NCI-H510A treated with DMSO at 0.1 percent for 48 hours (cell line): ENCODE measurements at regions not wholly inside any gene's neighbourhood (a gene's known extent, or its start where the extent isn't known, plus 50 kb on each side); places are given as distances from the start of the nearest gene placed in this dataset.
"Not testable (repeated sequence)": the region's sequence is repeated elsewhere in the genome, so short reads cannot be mapped to it uniquely, and the experiment has no call there.

Experiments
- DNase-seq: peaks from one replicate; lab custom pipeline; 2025; lab: John Stamatoyannopoulos, UW

DNA sequence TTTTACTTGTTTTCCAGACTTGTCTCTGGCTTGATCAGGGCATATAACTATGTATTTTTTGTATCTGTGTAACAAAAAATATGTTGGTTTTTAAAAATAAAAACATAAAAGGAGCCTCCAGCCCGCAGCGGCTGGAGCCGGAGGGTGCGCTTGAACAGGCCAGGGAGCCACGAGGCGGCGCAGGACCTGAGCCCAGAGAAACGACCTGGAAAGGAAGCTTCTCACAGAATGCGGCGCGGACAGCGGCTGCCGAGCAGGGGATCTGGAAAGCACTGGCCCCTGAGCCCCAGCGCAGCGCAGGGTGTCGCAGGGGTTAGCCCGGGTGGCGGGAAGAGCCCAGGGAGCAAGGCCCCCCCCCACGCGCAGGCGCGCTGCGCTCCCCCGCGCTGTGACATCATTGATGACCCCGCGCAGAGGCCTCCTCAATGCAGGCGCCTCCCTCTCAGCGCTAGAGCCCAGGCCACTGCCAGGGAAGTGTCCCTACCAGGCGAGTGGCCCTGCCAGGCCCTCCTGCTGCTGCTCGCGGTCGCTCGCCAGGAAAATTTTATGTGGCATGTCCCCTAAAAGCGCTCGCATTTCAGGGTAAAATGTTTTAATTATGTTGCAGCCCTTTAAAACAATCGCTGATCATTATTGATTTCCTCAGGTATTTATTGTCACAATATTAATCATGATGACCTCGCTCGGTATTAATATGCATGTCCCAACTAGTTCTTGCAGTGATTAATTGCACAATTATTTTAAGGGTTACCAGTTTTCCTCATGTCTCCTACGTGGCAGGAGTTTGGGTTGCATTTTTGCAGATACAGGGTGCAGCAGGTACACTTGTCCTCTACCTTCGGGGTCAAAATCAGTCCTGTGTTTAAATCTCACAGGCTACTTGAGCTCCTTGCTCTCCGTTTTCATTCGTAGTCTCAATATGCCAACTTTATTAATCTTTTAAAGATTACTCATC is 134.2 kb downstream of the USP22 start:
- peak; percentile 99 for DNase-seq

GRCh38 chr17:20914658-20915057 is 128.2 kb downstream of the USP22 start:
- no peak for DNase-seq

GRCh38 chr17:20916383-20916782 is 126.4 kb downstream of the USP22 start:
- no peak for DNase-seq

DNA sequence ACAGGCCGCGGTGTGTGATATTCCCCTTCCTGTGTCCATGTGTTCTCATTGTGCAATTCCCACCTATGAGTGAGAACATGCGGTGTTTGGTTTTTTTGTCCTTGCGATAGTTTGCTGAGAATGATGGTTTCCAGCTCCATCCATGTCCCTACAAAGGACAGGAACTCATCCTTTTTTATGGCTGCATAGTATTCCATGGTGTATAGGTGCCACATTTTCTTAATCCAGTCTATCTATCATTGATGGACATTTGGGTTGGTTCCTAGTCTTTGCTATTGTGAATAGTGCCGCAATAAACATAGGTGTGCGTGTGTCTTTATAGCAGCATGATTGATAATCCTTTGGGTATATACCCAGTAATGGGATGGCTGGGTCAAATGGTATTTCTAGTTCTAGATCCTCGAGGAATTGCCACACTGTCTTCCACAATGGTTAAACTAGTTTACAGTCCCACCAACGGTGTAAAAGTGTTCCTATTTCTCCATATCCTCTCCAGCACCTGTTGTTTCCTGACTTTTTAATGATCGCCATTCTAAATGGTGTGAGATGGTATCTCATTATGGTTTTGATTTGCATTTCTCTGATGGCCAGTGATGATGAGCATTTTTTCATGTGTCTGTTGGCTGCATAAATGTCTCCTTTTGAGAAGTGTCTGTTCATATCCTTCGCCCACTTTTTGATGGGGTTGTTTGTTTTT is 125.1 kb downstream of the USP22 start:
- not testable (repeated sequence) for DNase-seq

DNA sequence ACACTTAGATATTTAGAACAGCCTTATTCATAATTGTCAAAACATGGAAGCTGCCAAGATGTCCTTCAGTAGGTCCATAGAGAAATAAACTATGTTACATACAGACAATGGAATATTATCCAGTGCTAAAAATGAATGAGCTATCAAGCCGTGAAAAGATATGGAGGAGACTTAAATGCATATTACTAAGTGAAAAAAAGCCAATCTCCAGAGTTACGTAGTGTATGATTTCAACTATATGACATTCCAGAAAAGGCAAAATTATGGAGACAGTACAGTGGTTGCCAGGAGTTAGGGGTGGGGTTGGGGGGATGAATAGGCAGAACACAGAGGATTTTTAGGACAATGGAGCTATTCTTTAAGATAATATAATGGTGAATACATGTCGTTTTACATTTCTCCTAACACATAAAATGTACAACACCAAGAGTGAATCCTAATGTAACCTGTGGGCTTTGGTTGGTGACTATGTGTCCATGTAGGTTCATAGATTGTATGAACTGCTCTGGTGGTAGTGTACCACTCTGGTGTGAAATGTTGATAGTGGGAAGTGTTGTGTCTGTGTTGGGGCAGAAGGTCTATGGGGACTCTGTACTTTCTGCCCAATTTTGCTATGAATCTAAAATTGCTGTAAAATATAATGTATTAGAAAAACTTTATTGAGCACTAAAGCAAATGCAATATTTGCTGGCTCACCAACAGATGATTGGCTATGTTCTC is 122.6 kb downstream of the USP22 start:
- DNase-seq = no peak

DNA sequence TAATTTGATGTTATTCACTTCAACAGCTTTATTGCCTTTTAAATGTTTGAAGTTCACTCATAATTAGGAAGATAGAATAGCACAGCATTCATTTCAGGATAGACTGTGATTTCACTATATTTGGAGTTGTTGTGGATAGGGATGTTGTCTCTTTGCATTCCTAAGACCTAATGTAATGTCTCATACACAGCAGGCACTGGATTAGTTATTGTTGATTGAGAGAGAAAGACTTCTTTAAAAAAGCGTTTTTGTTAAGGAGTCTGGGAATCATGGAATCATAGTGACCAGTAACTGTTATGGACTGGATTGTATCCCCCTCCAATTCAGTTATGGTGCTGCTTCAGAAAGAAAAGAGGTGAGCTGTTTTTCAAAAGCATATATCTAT is 122.0 kb downstream of the USP22 start:
- DNase-seq = no peak

- no peak for DNase-seq
These were observed 120.6 kb downstream of the USP22 start for GRCh38 chr17:20922128-20922670.

- no peak for DNase-seq
These were observed 118.5 kb downstream of the USP22 start for GRCh38 chr17:20924306-20924705.

GRCh38 chr17:20925091-20925490 is 117.7 kb downstream of the USP22 start:
- no peak for DNase-seq

GRCh38 chr17:20925954-20926353 is 116.9 kb downstream of the USP22 start:
- DNase-seq = no peak

DNA sequence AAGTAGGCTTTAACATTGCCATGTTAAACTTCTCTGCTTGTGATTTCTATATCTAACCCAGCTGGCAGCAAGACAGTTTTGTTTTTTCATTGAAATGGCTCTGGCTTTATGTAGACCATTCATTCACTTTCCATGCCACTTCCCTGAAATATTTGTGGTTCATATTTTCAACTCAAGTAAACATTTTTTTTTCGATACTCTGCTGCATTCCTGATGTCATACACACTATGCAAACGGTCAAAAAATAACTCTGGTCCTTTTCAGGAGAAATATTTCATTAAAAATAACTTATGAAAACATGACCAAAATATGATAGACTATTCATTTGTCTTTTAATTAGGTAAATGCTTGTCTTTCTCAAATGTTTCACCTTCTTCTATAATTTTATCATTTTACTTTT is 116.3 kb downstream of the USP22 start:
- DNase-seq = no peak

GRCh38 chr17:20927308-20927977 is 115.4 kb downstream of the USP22 start:
- no peak for DNase-seq

DNA sequence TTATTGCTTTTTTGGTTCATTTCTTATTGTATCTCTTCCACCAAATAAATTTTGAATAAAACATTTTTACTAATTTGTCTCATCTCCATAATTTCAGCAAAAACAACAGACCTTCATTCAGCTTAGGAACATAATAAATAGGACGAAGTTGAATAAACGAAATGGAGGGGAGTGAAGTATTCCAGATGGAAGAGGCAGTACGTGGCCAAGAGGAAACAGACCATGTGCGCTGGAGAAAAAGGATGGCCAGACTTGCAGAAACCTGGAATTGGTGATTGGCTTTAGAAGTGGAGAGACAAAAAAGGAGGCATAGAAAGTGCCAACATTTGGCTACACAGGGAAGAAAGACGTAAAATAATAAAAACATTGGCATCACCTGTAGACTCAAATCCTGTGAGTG is 113.5 kb downstream of the USP22 start:
- no peak for DNase-seq

DNA sequence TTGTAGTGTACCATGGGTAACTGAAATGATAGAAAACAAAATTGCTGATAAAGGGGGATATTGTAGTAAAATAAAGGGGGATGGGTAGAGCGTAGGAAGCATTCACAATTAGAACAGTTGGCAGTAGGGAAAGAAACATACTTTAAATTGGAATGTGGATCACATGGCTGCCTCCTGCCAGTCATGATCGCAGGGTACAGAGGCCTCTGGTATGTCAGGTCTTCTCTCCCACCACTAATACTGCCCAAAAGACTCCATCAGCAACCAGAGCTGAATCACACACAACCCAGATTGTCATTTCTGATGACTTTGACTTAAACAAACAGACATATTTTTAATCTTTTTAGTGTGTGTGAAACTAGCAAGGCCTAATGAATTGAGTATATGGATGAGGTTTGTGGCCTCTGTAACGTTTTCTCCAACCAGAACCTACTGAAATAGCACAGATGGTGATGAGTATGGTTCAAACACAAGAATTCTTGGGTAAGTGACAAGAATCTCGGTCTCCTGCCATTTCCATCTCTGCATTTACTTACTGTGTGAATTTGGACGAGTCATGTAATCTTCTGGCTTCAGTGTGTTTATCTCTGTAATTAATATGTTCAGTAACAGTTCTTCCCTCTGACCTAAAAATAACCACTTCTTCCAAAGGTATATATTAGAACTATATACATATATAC is 112.6 kb downstream of the USP22 start:
- no peak for DNase-seq

GRCh38 chr17:20933040-20933439 is 109.8 kb downstream of the USP22 start:
- DNase-seq = not testable (repeated sequence)

GRCh38 chr17:20934288-20934687 is 108.5 kb downstream of the USP22 start:
- DNase-seq = no peak

DNA sequence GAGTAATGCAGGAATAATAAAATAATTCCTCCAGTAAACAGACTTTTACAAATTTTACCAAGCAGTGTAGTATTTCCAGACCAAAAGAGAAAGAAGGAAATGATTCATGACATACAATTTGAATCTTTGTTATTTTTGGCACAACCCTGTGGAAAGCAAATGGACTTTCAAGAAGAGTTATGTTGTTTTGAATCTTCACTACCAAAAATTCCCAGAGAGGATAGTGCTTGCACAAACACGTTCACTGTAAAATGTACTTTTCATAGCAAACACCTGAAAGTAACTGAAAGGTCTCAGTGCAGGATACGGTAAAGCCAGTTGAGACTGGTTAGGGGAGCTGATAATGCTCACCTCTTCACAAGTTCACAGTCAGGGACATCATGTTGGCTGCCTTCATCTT is 107.1 kb downstream of the USP22 start:
- no peak for DNase-seq

GRCh38 chr17:20938244-20938643 is 104.6 kb downstream of the USP22 start:
- no peak for DNase-seq

DNA sequence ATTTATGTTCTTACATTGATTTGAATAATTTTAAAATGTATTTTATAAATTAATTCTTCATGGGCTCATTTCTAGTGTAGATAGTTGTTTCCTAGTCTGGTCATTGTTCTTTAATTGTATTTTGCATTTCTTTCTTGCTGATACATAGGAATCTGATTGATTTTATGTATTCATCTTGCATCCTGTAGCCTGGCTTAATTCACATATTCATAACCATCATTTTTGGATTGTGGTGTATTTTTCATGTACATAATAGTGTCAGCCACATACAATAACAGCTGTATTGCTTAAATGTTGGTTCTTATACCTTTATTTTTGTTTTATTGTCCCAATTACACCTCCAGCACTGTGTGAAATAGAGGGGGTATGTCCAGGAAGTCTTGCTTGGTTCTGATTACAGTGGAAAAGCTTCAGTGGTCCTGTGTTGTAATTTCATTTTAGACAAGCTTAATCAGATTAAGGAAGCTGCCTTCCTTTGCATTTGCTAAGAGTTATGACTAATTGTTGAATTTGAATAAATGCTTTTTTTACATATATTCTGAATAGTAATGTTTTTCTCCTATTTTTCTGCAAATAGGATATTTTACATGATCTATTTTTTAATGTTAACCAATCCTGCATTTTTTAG is 103.7 kb downstream of the USP22 start:
- no peak for DNase-seq

GRCh38 chr17:20941872-20942271 is 100.9 kb downstream of the USP22 start:
- no peak for DNase-seq
